ENCODE measurements at regions not wholly inside any gene's neighbourhood (a gene's known extent, or its start where the extent isn't known, plus 50 kb on each side); places are given as distances from the start of the nearest gene placed in this dataset.

DNA sequence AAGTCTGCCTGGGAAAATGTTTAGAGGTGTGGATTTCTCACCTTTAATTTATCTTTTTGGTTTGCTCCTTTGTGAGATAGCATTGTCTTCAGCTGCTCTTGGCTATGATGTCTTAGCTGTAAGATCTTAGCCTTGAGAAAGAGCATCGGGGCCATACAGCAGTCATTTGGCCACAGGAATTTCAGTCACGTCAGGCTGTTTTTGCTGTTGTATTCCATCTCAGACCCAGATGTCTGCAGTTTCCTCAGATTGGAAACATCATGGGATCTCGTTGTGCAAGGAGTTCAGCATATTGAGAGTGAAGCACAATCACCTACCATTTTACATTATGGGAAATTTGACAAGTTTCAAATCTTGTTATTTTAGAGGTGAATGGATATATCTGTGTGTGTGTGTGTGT, 89.3 kb upstream of the C1QTNF9B start:
- peaks cover 4 to 14% (median 8%) of the 10 kb centered on the region in 4 donors for H3K4me1 ChIP-seq
- DNase-seq (ENCODE audit: extremely low spot score) = no peak
- H3K27me3 ChIP-seq = no peaks in the 10 kb centered on the region
- TF ChIP-seq POLR2A (IDR thresholded peaks at IDR 0.05; ENCODE audit: low read depth) (no peak), CTCF (IDR thresholded peaks at IDR 0.05) (no peak), EP300 (IDR thresholded peaks at IDR 0.05) (no peak), POLR2AphosphoS5 (IDR thresholded peaks at IDR 0.05) (no peak)
- intact Hi-C loops (cut with DNase I) = no loop called here
- H3K4me3 ChIP-seq = no peak overlapping the region
- no peaks in the 10 kb centered on the region for H3K9me3 ChIP-seq
- no peak overlapping the region for H3K27ac ChIP-seq (replicated peaks in 1 of 4)
- 97% methylated on average over 3 of the region's 3 CpGs for WGBS
- H3K36me3 ChIP-seq = no peaks in the 10 kb centered on the region

DNA sequence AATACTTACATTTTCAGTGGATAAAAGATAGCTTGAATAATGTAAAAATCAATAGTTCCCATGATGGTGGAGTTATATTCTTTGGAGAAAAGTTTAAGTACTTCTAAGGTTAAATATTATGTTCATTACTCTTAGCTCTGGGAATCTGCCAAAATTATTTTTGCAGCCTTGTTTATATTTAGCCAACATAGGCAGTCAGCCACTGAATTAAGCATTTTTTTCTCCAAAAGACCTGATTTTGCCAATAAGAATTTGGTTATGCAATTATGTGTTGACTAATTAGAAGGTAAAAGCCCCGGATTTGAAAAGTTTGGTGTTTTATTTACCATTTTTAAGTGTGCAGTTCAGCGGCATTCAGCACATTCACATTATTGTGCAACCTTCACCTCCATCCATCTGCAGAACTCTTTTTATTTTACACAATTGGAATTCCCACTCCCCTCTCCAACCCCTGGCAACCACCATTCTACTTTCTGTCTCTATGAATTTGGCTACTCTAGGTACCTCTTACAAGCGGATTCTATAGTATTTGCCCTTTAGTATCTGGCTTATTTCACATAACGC, 90.1 kb upstream of the C1QTNF9B start:
- intact Hi-C loops (cut with DNase I) = no loop called here
- no peaks in the 10 kb centered on the region for H3K9me3 ChIP-seq
- no peaks in the 10 kb centered on the region for H3K36me3 ChIP-seq
- no peak for DNase-seq (ENCODE audit: extremely low spot score)
- H3K27me3 ChIP-seq = no peaks in the 10 kb centered on the region
- H3K4me3 ChIP-seq = no peak overlapping the region
- H3K4me1 ChIP-seq = peaks cover 4 to 14% (median 8%) of the 10 kb centered on the region in 4 donors
- no peak overlapping the region for H3K27ac ChIP-seq (replicated peaks in 1 of 4)
- TF ChIP-seq POLR2AphosphoS5 (IDR thresholded peaks at IDR 0.05) = no peak
- no peak for TF ChIP-seq EP300 (IDR thresholded peaks at IDR 0.05)
- no peak for TF ChIP-seq POLR2A (IDR thresholded peaks at IDR 0.05; ENCODE audit: low read depth)
- TF ChIP-seq CTCF (IDR thresholded peaks at IDR 0.05) = no peak
- WGBS = 64% methylated on average over 4 of the region's 4 CpGs

GRCh38 chr13:23988546-23989122, 91.3 kb upstream of the C1QTNF9B start:
- Histone ChIP-seq H3K27me3 (no peaks in the 10 kb centered on the region), H3K36me3 (no peaks in the 10 kb centered on the region), H3K4me3 (no peak overlapping the region), H3K27ac (replicated peaks in 1 of 4) (no peak overlapping the region), H3K9me3 (no peaks in the 10 kb centered on the region), H3K4me1 (peaks cover 4 to 14% (median 8%) of the 10 kb centered on the region in 4 donors)
- peak; percentile 8 for DNase-seq (ENCODE audit: extremely low spot score)
- TF ChIP-seq POLR2AphosphoS5 (IDR thresholded peaks at IDR 0.05) = no peak
- no peak for TF ChIP-seq CTCF (IDR thresholded peaks at IDR 0.05)
- TF ChIP-seq POLR2A (IDR thresholded peaks at IDR 0.05; ENCODE audit: low read depth) = no peak
- TF ChIP-seq EP300 (IDR thresholded peaks at IDR 0.05) = no peak
- 78% methylated on average over 4 of the region's 4 CpGs for WGBS
- intact Hi-C loops (cut with DNase I) = no loop called here

DNA sequence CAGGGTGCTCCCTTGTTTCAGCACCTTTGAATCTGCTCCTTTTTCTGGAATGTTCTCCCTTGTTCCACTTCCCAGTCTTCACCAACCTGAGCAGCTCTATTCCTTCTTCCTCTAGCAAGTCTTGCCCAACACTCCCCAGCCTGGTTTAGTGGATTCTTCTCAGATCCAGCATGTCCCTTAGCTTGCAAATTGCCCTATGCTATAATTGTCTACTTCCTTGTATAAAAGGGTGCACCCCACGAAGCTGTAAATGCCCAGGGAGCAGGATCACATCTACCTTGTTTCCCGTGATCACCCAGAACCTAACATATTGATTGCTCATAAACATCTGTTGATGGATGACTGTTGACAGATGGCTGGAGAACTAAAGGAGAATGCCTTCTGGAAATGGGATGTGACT, 93.2 kb upstream of the C1QTNF9B start:
- Histone ChIP-seq H3K27ac (replicated peaks in 1 of 4) (no peak overlapping the region), H3K4me3 (no peak overlapping the region), H3K36me3 (no peaks in the 10 kb centered on the region), H3K27me3 (no peaks in the 10 kb centered on the region), H3K9me3 (no peaks in the 10 kb centered on the region), H3K4me1 (peaks cover 0 to 7% (median 2%) of the 10 kb centered on the region in 4 donors)
- 80% methylated on average over 2 of the region's 2 CpGs for WGBS
- intact Hi-C loops (cut with DNase I) = no loop called here
- no peak for DNase-seq (ENCODE audit: extremely low spot score)
- TF ChIP-seq CTCF (IDR thresholded peaks at IDR 0.05) (no peak), POLR2A (IDR thresholded peaks at IDR 0.05; ENCODE audit: low read depth) (no peak), EP300 (IDR thresholded peaks at IDR 0.05) (no peak), POLR2AphosphoS5 (IDR thresholded peaks at IDR 0.05) (no peak)

DNA sequence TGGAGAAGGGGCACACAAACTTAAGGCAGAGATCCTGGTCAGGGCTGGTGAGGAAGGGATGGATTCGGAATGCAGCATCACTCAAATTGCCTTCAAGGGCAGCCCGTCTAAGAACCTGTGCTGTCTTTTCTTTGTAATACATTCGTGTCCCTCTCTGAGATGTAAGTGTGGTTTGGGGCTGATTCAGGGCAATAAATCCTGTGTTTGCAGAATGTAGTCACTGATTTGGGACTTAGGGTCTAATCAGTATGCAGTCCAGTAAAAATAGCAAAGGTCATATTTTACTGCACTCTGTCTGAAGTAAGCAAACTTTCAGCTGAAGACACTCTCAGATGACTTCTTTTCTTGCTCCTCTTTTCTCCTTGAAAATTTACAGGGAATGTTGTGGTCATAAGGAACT, 93.8 kb upstream of the C1QTNF9B start:
- H3K27ac ChIP-seq (replicated peaks in 1 of 4) = no peak overlapping the region
- 92% methylated on average over 3 of the region's 3 CpGs for WGBS
- peaks cover 0 to 7% (median 2%) of the 10 kb centered on the region in 4 donors for H3K4me1 ChIP-seq
- DNase-seq (ENCODE audit: extremely low spot score) = no peak
- H3K36me3 ChIP-seq = no peaks in the 10 kb centered on the region
- no peaks in the 10 kb centered on the region for H3K9me3 ChIP-seq
- no peak overlapping the region for H3K4me3 ChIP-seq
- intact Hi-C loops (cut with DNase I) = no loop called here
- H3K27me3 ChIP-seq = no peaks in the 10 kb centered on the region
- no peak for TF ChIP-seq POLR2A (IDR thresholded peaks at IDR 0.05; ENCODE audit: low read depth)
- TF ChIP-seq POLR2AphosphoS5 (IDR thresholded peaks at IDR 0.05) = no peak
- TF ChIP-seq CTCF (IDR thresholded peaks at IDR 0.05) = no peak
- TF ChIP-seq EP300 (IDR thresholded peaks at IDR 0.05) = no peak

All from esophagus muscularis mucosa (tissue), 4 donors.